HL-60 (cell line): ENCODE measurements at regions not wholly inside any gene's neighbourhood (a gene's known extent, or its start where the extent isn't known, plus 50 kb on each side); places are given as distances from the start of the nearest gene placed in this dataset.

Experiments used
- DNase-seq, 2 experiments: peaks; one replicate each; pipeline ENCODE4 v3.0.0-alpha.2; 2010 to 2020; ENCODE audit warnings: low read depth in 1 of 2, low spot score in 1 of 2
- H3K27ac ChIP-seq: fragments of 250-450 bp; sonication (Bioruptor Pico); replicated peaks from 2 replicates; pipeline ENCODE4 v1.5.1; 2020; ENCODE audit warnings: mild to moderate bottlenecking, moderate library complexity
- H3K27me3 ChIP-seq: fragments of 250-450 bp; sonication (Bioruptor Pico); 2 replicates; pipeline ENCODE4 v1.5.1; 2021; ENCODE audit warnings: mild to moderate bottlenecking, moderate library complexity; ENCODE audit not compliant: insufficient read depth, poor library complexity, severe bottlenecking
- H3K4me3 ChIP-seq: replicated peaks from 2 replicates; pipeline ENCODE4 v1.5.1; 2011; ENCODE audit warnings: mild to moderate bottlenecking, control low read depth, low read length; ENCODE audit not compliant: insufficient read depth
- GABPA ChIP-seq: IDR thresholded peaks from 2 replicates; pipeline ENCODE4 v1.6.1; 2012; ENCODE audit warnings: low read depth
- POLR2AphosphoS5 ChIP-seq: IDR thresholded peaks from 2 replicates; pipeline ENCODE4 v1.6.1; 2012; ENCODE audit warnings: low read depth
- SPI1 ChIP-seq: IDR thresholded peaks from 2 replicates; pipeline ENCODE4 v1.6.1; 2012; ENCODE audit warnings: low read depth, mild to moderate bottlenecking, borderline replicate concordance
- TF ChIP-seq, protein P1 (sequence below): IDR thresholded peaks from one replicate; pipeline ENCODE4 v1.5.1; 2011; ENCODE audit warnings: low read length, control low read depth, inconsistent platforms; ENCODE audit not compliant: insufficient read depth
- TF ChIP-seq, protein P2 (sequence below): IDR thresholded peaks from 2 replicates; pipeline ENCODE4 v1.6.1; 2012; ENCODE audit warnings: low read depth; ENCODE audit not compliant: insufficient replicate concordance

DNA sequence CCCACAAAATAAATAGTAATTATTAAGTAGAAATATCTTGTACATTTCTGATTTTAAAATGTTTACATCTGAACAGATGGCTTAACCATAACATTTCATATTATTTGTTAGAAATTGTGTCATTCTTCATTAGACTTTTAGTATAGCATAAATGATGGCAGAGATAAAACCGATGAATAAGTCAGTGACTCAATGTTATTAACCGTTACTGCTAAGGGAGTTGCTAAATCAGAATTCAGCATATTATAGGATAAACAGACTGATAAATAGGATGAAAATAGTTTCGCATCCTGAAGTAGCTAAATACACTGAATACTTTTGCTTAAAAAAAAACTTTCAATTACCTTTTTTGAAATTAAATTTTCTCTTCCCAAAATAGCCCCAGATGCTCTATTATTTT lies 610.6 kb upstream of the ZP4 start:
- Histone ChIP-seq H3K4me3 (no peak overlapping the region), H3K27ac (no peak overlapping the region), H3K27me3 (no peaks in the 10 kb centered on the region)
- no peak for DNase-seq
- TF ChIP-seq SPI1 (no peak), GABPA (no peak), POLR2AphosphoS5 (no peak)
- TF ChIP-seq, protein P1, sequence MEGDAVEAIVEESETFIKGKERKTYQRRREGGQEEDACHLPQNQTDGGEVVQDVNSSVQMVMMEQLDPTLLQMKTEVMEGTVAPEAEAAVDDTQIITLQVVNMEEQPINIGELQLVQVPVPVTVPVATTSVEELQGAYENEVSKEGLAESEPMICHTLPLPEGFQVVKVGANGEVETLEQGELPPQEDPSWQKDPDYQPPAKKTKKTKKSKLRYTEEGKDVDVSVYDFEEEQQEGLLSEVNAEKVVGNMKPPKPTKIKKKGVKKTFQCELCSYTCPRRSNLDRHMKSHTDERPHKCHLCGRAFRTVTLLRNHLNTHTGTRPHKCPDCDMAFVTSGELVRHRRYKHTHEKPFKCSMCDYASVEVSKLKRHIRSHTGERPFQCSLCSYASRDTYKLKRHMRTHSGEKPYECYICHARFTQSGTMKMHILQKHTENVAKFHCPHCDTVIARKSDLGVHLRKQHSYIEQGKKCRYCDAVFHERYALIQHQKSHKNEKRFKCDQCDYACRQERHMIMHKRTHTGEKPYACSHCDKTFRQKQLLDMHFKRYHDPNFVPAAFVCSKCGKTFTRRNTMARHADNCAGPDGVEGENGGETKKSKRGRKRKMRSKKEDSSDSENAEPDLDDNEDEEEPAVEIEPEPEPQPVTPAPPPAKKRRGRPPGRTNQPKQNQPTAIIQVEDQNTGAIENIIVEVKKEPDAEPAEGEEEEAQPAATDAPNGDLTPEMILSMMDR, result no peak
- TF ChIP-seq, protein P2, sequence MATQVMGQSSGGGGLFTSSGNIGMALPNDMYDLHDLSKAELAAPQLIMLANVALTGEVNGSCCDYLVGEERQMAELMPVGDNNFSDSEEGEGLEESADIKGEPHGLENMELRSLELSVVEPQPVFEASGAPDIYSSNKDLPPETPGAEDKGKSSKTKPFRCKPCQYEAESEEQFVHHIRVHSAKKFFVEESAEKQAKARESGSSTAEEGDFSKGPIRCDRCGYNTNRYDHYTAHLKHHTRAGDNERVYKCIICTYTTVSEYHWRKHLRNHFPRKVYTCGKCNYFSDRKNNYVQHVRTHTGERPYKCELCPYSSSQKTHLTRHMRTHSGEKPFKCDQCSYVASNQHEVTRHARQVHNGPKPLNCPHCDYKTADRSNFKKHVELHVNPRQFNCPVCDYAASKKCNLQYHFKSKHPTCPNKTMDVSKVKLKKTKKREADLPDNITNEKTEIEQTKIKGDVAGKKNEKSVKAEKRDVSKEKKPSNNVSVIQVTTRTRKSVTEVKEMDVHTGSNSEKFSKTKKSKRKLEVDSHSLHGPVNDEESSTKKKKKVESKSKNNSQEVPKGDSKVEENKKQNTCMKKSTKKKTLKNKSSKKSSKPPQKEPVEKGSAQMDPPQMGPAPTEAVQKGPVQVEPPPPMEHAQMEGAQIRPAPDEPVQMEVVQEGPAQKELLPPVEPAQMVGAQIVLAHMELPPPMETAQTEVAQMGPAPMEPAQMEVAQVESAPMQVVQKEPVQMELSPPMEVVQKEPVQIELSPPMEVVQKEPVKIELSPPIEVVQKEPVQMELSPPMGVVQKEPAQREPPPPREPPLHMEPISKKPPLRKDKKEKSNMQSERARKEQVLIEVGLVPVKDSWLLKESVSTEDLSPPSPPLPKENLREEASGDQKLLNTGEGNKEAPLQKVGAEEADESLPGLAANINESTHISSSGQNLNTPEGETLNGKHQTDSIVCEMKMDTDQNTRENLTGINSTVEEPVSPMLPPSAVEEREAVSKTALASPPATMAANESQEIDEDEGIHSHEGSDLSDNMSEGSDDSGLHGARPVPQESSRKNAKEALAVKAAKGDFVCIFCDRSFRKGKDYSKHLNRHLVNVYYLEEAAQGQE, result no peak

DNA sequence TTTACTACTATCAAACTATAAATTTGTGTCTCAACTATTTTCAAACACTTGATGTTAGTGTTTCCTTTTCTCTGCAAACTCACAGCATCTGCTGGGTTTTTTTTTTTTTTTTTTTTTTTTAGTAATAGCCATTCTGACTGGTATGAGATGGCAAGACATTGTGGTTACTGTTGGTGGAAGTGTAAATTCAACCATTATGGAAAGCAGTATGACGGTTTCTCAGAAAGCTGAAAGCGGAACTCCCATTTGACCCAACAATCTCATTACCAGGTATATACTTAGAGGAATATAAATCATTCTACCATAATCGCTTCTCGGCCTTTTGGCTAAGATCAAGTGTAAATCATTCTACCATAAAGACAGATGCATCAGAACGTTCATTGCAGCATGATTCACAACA lies 608.3 kb upstream of the ZP4 start:
- H3K27me3 ChIP-seq, result no peaks in the 10 kb centered on the region
- no peak for DNase-seq
- no peak overlapping the region for H3K4me3 ChIP-seq
- TF ChIP-seq, protein P2, result no peak
- TF ChIP-seq SPI1 (no peak), POLR2AphosphoS5 (no peak), GABPA (no peak)
- TF ChIP-seq, protein P1, result no peak
- no peak overlapping the region for H3K27ac ChIP-seq

DNA sequence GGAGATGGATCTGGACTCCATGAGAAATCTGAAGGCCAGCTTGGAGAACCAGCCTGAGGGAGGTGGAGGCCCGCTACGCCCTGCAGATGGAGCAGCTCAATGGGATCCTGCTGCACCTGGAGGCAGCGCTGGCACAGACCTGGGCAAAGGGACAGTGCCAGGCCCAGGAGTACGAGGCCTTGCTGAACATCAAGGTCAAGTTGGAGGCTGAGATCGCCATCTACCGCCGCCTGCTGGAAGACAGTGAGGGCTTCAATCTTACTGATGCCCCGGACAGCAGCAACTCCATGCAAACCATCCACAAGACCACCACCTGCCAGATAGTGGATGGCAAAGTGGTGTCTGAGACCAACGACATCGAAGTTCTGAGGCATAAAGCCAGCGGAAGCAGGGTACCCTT lies 601.5 kb upstream of the ZP4 start:
- Histone ChIP-seq H3K4me3 (no peak overlapping the region), H3K27me3 (no peaks in the 10 kb centered on the region), H3K27ac (no peak overlapping the region)
- TF ChIP-seq GABPA (no peak), POLR2AphosphoS5 (no peak), SPI1 (no peak)
- TF ChIP-seq, protein P2, result no peak
- TF ChIP-seq, protein P1, result no peak
- no peak for DNase-seq
